Effector memory CD8-positive, alpha-beta T cell (primary cell): ENCODE measurements at regions not wholly inside any gene's neighbourhood (a gene's known extent, or its start where the extent isn't known, plus 50 kb on each side); places are given as distances from the start of the nearest gene placed in this dataset.

Experiments used
- ATAC-seq: fragments of 150-1000 bp; cut with Tn5 transposase; replicated peaks from 2 replicates; pipeline ENCODE4 v1.10.0; 2021; ENCODE audit warnings: mild to moderate bottlenecking, moderate library complexity
- DNase-seq, 3 experiments: peaks; one replicate each; pipeline ENCODE4 v3.0.0; 2021
- H3K27ac Mint-ChIP-seq, 2 donors: one replicate each; pipeline ENCODE4 v1.8.0; 2022; ENCODE audit warnings: mild to moderate bottlenecking in 2 of 2, mixed read lengths in 2 of 2, moderate library complexity in 2 of 2
- H3K27me3 Mint-ChIP-seq, 2 donors: one replicate each; pipeline ENCODE4 v1.8.0; 2022; ENCODE audit warnings: mixed read lengths in 2 of 2
- H3K36me3 Mint-ChIP-seq: one replicate; pipeline ENCODE4 v1.8.0; 2022; ENCODE audit warnings: mild to moderate bottlenecking, moderate library complexity, mixed read lengths; ENCODE audit not compliant: insufficient read depth
- H3K4me1 Mint-ChIP-seq, 2 donors: one replicate each; pipeline ENCODE4 v1.8.0; 2022; ENCODE audit warnings: low read depth in 2 of 2, mixed read lengths in 2 of 2
- H3K4me3 Mint-ChIP-seq, 2 donors: one replicate each; pipeline ENCODE4 v1.8.0; 2022; ENCODE audit warnings: mild to moderate bottlenecking in 2 of 2, mixed read lengths in 2 of 2, moderate library complexity in 2 of 2
- H3K9me3 Mint-ChIP-seq, 2 donors: one replicate each; pipeline ENCODE4 v1.8.0; 2022; ENCODE audit warnings: mixed read lengths in 2 of 2

- Mint-ChIP-seq H3K36me3 (no peaks in the 10 kb centered on the region), H3K4me1 (no peaks in the 10 kb centered on the region)
Observed at GRCh38 chr11:15640318-15640717, 525.6 kb downstream of the INSC start.

GRCh38 chr11:15641271-15642045 lies 526.7 kb downstream of the INSC start:
- Mint-ChIP-seq H3K9me3 (no peaks in the 10 kb centered on the region), H3K27ac (no peak overlapping the region), H3K4me3 (no peak overlapping the region), H3K36me3 (no peaks in the 10 kb centered on the region), H3K4me1 (no peaks in the 10 kb centered on the region), H3K27me3 (no peaks in the 10 kb centered on the region)
- ATAC-seq (no peak), DNase-seq (no peak)

More at GRCh38 chr11:15640318-15640717, 525.6 kb downstream of the INSC start:
- ATAC-seq: no peak
- H3K4me3 Mint-ChIP-seq: no peak overlapping the region
- no peak for DNase-seq
- H3K9me3 Mint-ChIP-seq: no peaks in the 10 kb centered on the region
- no peaks in the 10 kb centered on the region for H3K27me3 Mint-ChIP-seq
- no peak overlapping the region for H3K27ac Mint-ChIP-seq

GRCh38 chr11:15645201-15645600 lies 530.5 kb downstream of the INSC start:
- H3K4me1 Mint-ChIP-seq: no peaks in the 10 kb centered on the region
- DNase-seq: no peak
- no peaks in the 10 kb centered on the region for H3K36me3 Mint-ChIP-seq
- ATAC-seq: no peak
- no peak overlapping the region for H3K27ac Mint-ChIP-seq
- H3K27me3 Mint-ChIP-seq: no peaks in the 10 kb centered on the region
- H3K9me3 Mint-ChIP-seq: no peaks in the 10 kb centered on the region
- no peak overlapping the region for H3K4me3 Mint-ChIP-seq

- H3K9me3 Mint-ChIP-seq: no peaks in the 10 kb centered on the region
- ATAC-seq: no peak
- H3K4me3 Mint-ChIP-seq: no peak overlapping the region
- peaks cover 2% of the 10 kb centered on the region for H3K36me3 Mint-ChIP-seq
- H3K27me3 Mint-ChIP-seq: peaks cover 17 to 22% of the 10 kb centered on the region in 2 donors
- no peak overlapping the region for H3K27ac Mint-ChIP-seq
- no peak for DNase-seq
- H3K4me1 Mint-ChIP-seq: no peaks in the 10 kb centered on the region
Observed at GRCh38 chr11:15649371-15650104, 534.8 kb downstream of the INSC start.

GRCh38 chr11:15650105-15650938 lies 535.6 kb downstream of the INSC start:
- Mint-ChIP-seq H3K4me3 (no peak overlapping the region), H3K9me3 (peaks cover 0 to 2% of the 10 kb centered on the region in 2 donors), H3K36me3 (peaks cover 2% of the 10 kb centered on the region), H3K27ac (no peak overlapping the region), H3K27me3 (peaks cover 17 to 22% of the 10 kb centered on the region in 2 donors), H3K4me1 (no peaks in the 10 kb centered on the region)
- peak; percentile 89 for ATAC-seq
- peak; percentile 27 to 53 (median 39) for DNase-seq

- Mint-ChIP-seq H3K27me3 (peaks cover 17 to 22% of the 10 kb centered on the region in 2 donors), H3K4me3 (no peak overlapping the region), H3K9me3 (peaks cover 0 to 2% of the 10 kb centered on the region in 2 donors), H3K4me1 (no peaks in the 10 kb centered on the region), H3K36me3 (peaks cover 2% of the 10 kb centered on the region), H3K27ac (no peak overlapping the region)
- DNase-seq (no peak), ATAC-seq (no peak)
Observed at GRCh38 chr11:15651033-15651432, 536.3 kb downstream of the INSC start.

GRCh38 chr11:15651816-15652215 lies 537.1 kb downstream of the INSC start:
- no peak overlapping the region for H3K4me3 Mint-ChIP-seq
- H3K36me3 Mint-ChIP-seq: peaks cover 2% of the 10 kb centered on the region
- no peak for DNase-seq
- H3K27me3 Mint-ChIP-seq: peaks cover 17 to 22% of the 10 kb centered on the region in 2 donors
- H3K9me3 Mint-ChIP-seq: peaks cover 0 to 2% of the 10 kb centered on the region in 2 donors
- H3K27ac Mint-ChIP-seq: no peak overlapping the region
- ATAC-seq: no peak
- no peaks in the 10 kb centered on the region for H3K4me1 Mint-ChIP-seq

- Mint-ChIP-seq H3K36me3 (peaks cover 2% of the 10 kb centered on the region), H3K27me3 (peaks cover 17 to 22% of the 10 kb centered on the region in 2 donors), H3K4me3 (no peak overlapping the region), H3K4me1 (no peaks in the 10 kb centered on the region), H3K27ac (no peak overlapping the region), H3K9me3 (peaks cover 0 to 2% of the 10 kb centered on the region in 2 donors)
- DNase-seq (no peak), ATAC-seq (no peak)
Observed at GRCh38 chr11:15653191-15653710, 538.5 kb downstream of the INSC start.

GRCh38 chr11:15654451-15654850 lies 539.7 kb downstream of the INSC start:
- Mint-ChIP-seq H3K27ac (no peak overlapping the region), H3K4me3 (no peak overlapping the region), H3K27me3 (peaks cover 17 to 22% of the 10 kb centered on the region in 2 donors), H3K4me1 (no peaks in the 10 kb centered on the region), H3K9me3 (peaks cover 0 to 2% of the 10 kb centered on the region in 2 donors), H3K36me3 (peaks cover 2% of the 10 kb centered on the region)
- DNase-seq (no peak), ATAC-seq (no peak)

GRCh38 chr11:15655552-15655951 lies 540.8 kb downstream of the INSC start:
- peaks cover 17 to 23% of the 10 kb centered on the region in 2 donors for H3K27me3 Mint-ChIP-seq
- no peak for DNase-seq
- H3K36me3 Mint-ChIP-seq: peaks cover 2% of the 10 kb centered on the region
- ATAC-seq: no peak
- H3K9me3 Mint-ChIP-seq: peaks cover 0 to 3% of the 10 kb centered on the region in 2 donors
- H3K27ac Mint-ChIP-seq: no peak overlapping the region
- no peaks in the 10 kb centered on the region for H3K4me1 Mint-ChIP-seq
- no peak overlapping the region for H3K4me3 Mint-ChIP-seq

- Mint-ChIP-seq H3K27ac (no peak overlapping the region), H3K27me3 (peaks cover 7 to 25% of the 10 kb centered on the region in 2 donors), H3K4me3 (no peak overlapping the region), H3K9me3 (peaks cover 5 to 8% of the 10 kb centered on the region in 2 donors), H3K36me3 (no peaks in the 10 kb centered on the region), H3K4me1 (no peaks in the 10 kb centered on the region)
- DNase-seq (no peak), ATAC-seq (no peak)
Observed at GRCh38 chr11:15657264-15657663, 542.5 kb downstream of the INSC start.

GRCh38 chr11:15660496-15660895 lies 545.8 kb downstream of the INSC start:
- H3K4me3 Mint-ChIP-seq: no peak overlapping the region
- ATAC-seq (no peak), DNase-seq (no peak)
- H3K27ac Mint-ChIP-seq: no peak overlapping the region
- no peaks in the 10 kb centered on the region for H3K36me3 Mint-ChIP-seq
- no peaks in the 10 kb centered on the region for H3K4me1 Mint-ChIP-seq
- H3K9me3 Mint-ChIP-seq: peaks cover 8 to 15% of the 10 kb centered on the region in 2 donors
- H3K27me3 Mint-ChIP-seq: peaks cover 5 to 21% of the 10 kb centered on the region in 2 donors

- peaks cover 8 to 15% of the 10 kb centered on the region in 2 donors for H3K9me3 Mint-ChIP-seq
- H3K4me3 Mint-ChIP-seq: no peak overlapping the region
- DNase-seq (no peak), ATAC-seq (no peak)
- H3K4me1 Mint-ChIP-seq: no peaks in the 10 kb centered on the region
- H3K27me3 Mint-ChIP-seq: peaks cover 5 to 21% of the 10 kb centered on the region in 2 donors
- no peak overlapping the region for H3K27ac Mint-ChIP-seq
- no peaks in the 10 kb centered on the region for H3K36me3 Mint-ChIP-seq
Observed at GRCh38 chr11:15662285-15662684, 547.6 kb downstream of the INSC start.
